H9 (cell line): ENCODE measurements at regions not wholly inside any gene's neighbourhood (a gene's known extent, or its start where the extent isn't known, plus 50 kb on each side); places are given as distances from the start of the nearest gene placed in this dataset.

Source experiments
- DNase-seq: peaks from one replicate; pipeline ENCODE4 v3.0.0-alpha.2; 2017
- H2AFZ ChIP-seq: one replicate; pipeline ENCODE4 v1.6.1; 2013; ENCODE audit warnings: mild to moderate bottlenecking, low read length, control low read depth, moderate library complexity
- H2AK5ac ChIP-seq: 2 replicates; pipeline ENCODE4 v1.6.1; 2013; ENCODE audit warnings: low read length, control low read depth, mixed read lengths; ENCODE audit not compliant: insufficient read length
- H2BK120ac ChIP-seq: one replicate; pipeline ENCODE4 v1.6.1; 2013; ENCODE audit warnings: low read depth, mild to moderate bottlenecking, low read length, control low read depth, inconsistent platforms; ENCODE audit not compliant: poor library complexity, severe bottlenecking
- H2BK12ac ChIP-seq: 2 replicates; pipeline ENCODE4 v1.6.1; 2013; ENCODE audit warnings: low read length, control low read depth, mixed read lengths, low read depth; ENCODE audit not compliant: insufficient read length
- H2BK15ac ChIP-seq: 2 replicates; pipeline ENCODE4 v1.6.1; 2013; ENCODE audit warnings: low read depth, low read length, control low read depth
- H2BK20ac ChIP-seq: one replicate; pipeline ENCODE4 v1.6.1; 2013; ENCODE audit warnings: low read depth, mild to moderate bottlenecking, low read length, control low read depth, inconsistent platforms; ENCODE audit not compliant: poor library complexity, severe bottlenecking
- H2BK5ac ChIP-seq: 2 replicates; pipeline ENCODE4 v1.6.1; 2013; ENCODE audit warnings: low read length, control low read depth, mixed read lengths; ENCODE audit not compliant: insufficient read length
- H3K14ac ChIP-seq: 2 replicates; pipeline ENCODE4 v1.6.1; 2013; ENCODE audit warnings: low read length, control low read depth; ENCODE audit not compliant: insufficient read depth
- H3K18ac ChIP-seq: 2 replicates; pipeline ENCODE4 v1.6.1; 2013; ENCODE audit warnings: low read depth, mild to moderate bottlenecking, mixed read lengths, low read length, control low read depth; ENCODE audit not compliant: insufficient read length
- H3K23ac ChIP-seq: 2 replicates; pipeline ENCODE4 v1.6.1; 2013; ENCODE audit warnings: low read length, control low read depth, mixed read lengths, low read depth; ENCODE audit not compliant: insufficient read length
- H3K23me2 ChIP-seq: 2 replicates; pipeline ENCODE4 v1.6.1; 2013; ENCODE audit warnings: low read depth, mild to moderate bottlenecking, mixed read lengths, low read length, control low read depth; ENCODE audit not compliant: insufficient read length, poor library complexity, severe bottlenecking
- H3K27ac ChIP-seq: 2 replicates; pipeline ENCODE4 v1.5.1; 2013; ENCODE audit warnings: low read length, control low read depth, mixed read lengths, low read depth; ENCODE audit not compliant: insufficient read length
- H3K27me3 ChIP-seq: 2 replicates; pipeline ENCODE4 v1.6.1; 2013; ENCODE audit warnings: low read length, control low read depth, inconsistent platforms; ENCODE audit not compliant: insufficient read depth
- H3K4ac ChIP-seq: 2 replicates; pipeline ENCODE4 v1.6.1; 2013; ENCODE audit warnings: low read depth, mild to moderate bottlenecking, control low read depth, inconsistent platforms, low read length, moderate library complexity
- H3K4me1 ChIP-seq: 2 replicates; pipeline ENCODE4 v1.6.1; 2013; ENCODE audit warnings: low read length, control low read depth, inconsistent platforms; ENCODE audit not compliant: insufficient read depth
- H3K4me2 ChIP-seq: 2 replicates; pipeline ENCODE4 v1.6.1; 2013; ENCODE audit warnings: low read length, control low read depth, mixed read lengths; ENCODE audit not compliant: insufficient read length, insufficient read depth
- H3K56ac ChIP-seq: 2 replicates; pipeline ENCODE4 v1.6.1; 2013; ENCODE audit warnings: low read depth, mild to moderate bottlenecking, mixed read lengths, low read length, control low read depth; ENCODE audit not compliant: insufficient read length
- H3K79me1 ChIP-seq: 2 replicates; pipeline ENCODE4 v1.6.1; 2013; ENCODE audit warnings: low read depth, mild to moderate bottlenecking, moderate library complexity, low read length, control low read depth, inconsistent platforms; ENCODE audit not compliant: insufficient read depth, poor library complexity, severe bottlenecking
- H3K79me2 ChIP-seq: 2 replicates; pipeline ENCODE4 v1.6.1; 2013; ENCODE audit warnings: low read length, control low read depth, inconsistent platforms; ENCODE audit not compliant: insufficient read depth
- H3K9ac ChIP-seq: 2 replicates; pipeline ENCODE4 v1.6.1; 2013; ENCODE audit warnings: low read length, control low read depth, mixed read lengths; ENCODE audit not compliant: insufficient read length; ENCODE audit errors: extremely low read depth
- H3K9me3 ChIP-seq: one replicate; pipeline ENCODE4 v1.6.1; 2013; ENCODE audit warnings: low read depth, low read length, inconsistent platforms; ENCODE audit not compliant: control insufficient read depth
- H3T11ph ChIP-seq: one replicate; pipeline ENCODE4 v1.6.1; 2013; ENCODE audit warnings: mild to moderate bottlenecking, low read length, control low read depth, inconsistent platforms
- H4K20me1 ChIP-seq: one replicate; pipeline ENCODE4 v1.6.1; 2013; ENCODE audit not compliant: control insufficient read depth, insufficient read length, insufficient read depth
- H4K5ac ChIP-seq: 2 replicates; pipeline ENCODE4 v1.6.1; 2013; ENCODE audit warnings: low read depth, mild to moderate bottlenecking, mixed read lengths, low read length, control low read depth; ENCODE audit not compliant: insufficient read length
- H4K8ac ChIP-seq: replicated peaks from 2 replicates; pipeline ENCODE4 v1.6.1; 2013; ENCODE audit warnings: low read length, control low read depth, mixed read lengths, low read depth; ENCODE audit not compliant: insufficient read length
- H4K91ac ChIP-seq: 2 replicates; pipeline ENCODE4 v1.6.1; 2013; ENCODE audit warnings: low read depth, mild to moderate bottlenecking, moderate library complexity, mixed read lengths, low read length, control low read depth; ENCODE audit not compliant: insufficient read length
- H3K27ac Mint-ChIP-seq, 3 experiments: 2 replicates in 2 of 3; 3 replicates in 1 of 3; pipeline ENCODE4 v1.8.0; 2020 to 2021; ENCODE audit warnings: mixed read lengths in 3 of 3, mild to moderate bottlenecking in 1 of 3, moderate library complexity in 1 of 3
- H3K27me3 Mint-ChIP-seq: 2 replicates; pipeline ENCODE4 v1.8.0; 2021; ENCODE audit warnings: low read depth, mild to moderate bottlenecking, moderate library complexity, mixed read lengths
- H3K36me3 Mint-ChIP-seq, 3 experiments: 2 replicates in 2 of 3; 3 replicates in 1 of 3; pipeline ENCODE4 v1.8.0; 2020 to 2021; ENCODE audit warnings: low read depth in 3 of 3, mixed read lengths in 3 of 3; ENCODE audit not compliant: insufficient read depth in 1 of 3
- H3K4me1 Mint-ChIP-seq, 2 experiments: 2 replicates each; pipeline ENCODE4 v1.8.0; 2020; ENCODE audit warnings: mixed read lengths in 2 of 2
- H3K4me3 Mint-ChIP-seq, 2 experiments: 2 replicates in 1 of 2; 3 replicates in 1 of 2; pipeline ENCODE4 v1.8.0; 2020 to 2021; ENCODE audit warnings: mild to moderate bottlenecking in 2 of 2, mixed read lengths in 2 of 2, moderate library complexity in 1 of 2
- H3K9me3 Mint-ChIP-seq, 2 experiments: 2 replicates in 1 of 2; 3 replicates in 1 of 2; pipeline ENCODE4 v1.8.0; 2020; ENCODE audit warnings: mild to moderate bottlenecking in 2 of 2, mixed read lengths in 2 of 2, moderate library complexity in 1 of 2
- WGBS: extraction: QIAGEN DNeasy Blood & Tissue Kit; methylation state at CpG from one replicate; pipeline ENCODE4 v1.1.7; 2013; ENCODE audit warnings: missing lambda C conversion rate, low lambda C conversion rate, mixed read lengths; ENCODE audit not compliant: insufficient read length; ENCODE audit errors: extremely low coverage; 5-methylcytosine and 5-hydroxymethylcytosine counted together
- TF ChIP-seq, protein P1 (sequence below): fragments of 200-600 bp; sonication (generic); conservative IDR thresholded peaks from 3 replicates; pipeline ENCODE4 v1.8.0; 2021; ENCODE audit warnings: antibody characterized with exemption, mild to moderate bottlenecking

DNA sequence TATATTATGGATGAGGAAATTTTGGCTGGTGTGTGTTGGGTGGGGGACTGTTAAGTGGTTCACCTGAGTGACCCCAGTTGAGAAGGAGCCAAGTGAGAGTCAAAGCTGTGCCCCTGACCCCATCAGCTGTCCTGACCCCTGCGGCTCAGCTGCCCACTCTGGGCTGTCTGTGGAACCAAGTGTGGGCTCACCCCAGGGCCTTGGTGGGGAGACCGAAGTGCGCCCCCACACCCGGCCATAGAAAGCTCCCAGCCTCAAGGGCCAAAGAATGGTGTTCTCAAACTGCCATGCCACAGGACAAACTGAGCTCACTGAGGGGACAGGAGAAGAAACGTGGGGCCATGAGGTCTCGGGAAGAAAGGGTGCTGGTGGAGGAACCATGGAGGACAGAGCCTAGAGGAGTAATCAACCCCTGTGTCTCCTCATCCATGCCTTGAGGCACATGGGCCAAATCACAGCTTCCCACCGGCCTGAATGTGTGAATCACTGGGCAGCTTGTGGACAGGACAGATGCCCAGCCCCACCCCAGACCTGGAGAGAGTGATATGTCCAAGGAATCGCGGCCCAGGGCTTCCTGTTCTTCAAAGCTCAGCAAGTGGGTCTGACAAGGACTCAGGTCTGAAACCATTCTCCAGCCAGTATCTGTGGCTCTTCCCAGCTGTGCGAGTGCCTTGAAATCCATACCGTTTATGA is 86.2 kb upstream of the CACUL1 start:
- no peak overlapping the region for H3K23ac ChIP-seq
- no peaks in the 10 kb centered on the region for H4K20me1 ChIP-seq
- H3K9me3 ChIP-seq = no peaks in the 10 kb centered on the region
- TF ChIP-seq, protein P1, sequence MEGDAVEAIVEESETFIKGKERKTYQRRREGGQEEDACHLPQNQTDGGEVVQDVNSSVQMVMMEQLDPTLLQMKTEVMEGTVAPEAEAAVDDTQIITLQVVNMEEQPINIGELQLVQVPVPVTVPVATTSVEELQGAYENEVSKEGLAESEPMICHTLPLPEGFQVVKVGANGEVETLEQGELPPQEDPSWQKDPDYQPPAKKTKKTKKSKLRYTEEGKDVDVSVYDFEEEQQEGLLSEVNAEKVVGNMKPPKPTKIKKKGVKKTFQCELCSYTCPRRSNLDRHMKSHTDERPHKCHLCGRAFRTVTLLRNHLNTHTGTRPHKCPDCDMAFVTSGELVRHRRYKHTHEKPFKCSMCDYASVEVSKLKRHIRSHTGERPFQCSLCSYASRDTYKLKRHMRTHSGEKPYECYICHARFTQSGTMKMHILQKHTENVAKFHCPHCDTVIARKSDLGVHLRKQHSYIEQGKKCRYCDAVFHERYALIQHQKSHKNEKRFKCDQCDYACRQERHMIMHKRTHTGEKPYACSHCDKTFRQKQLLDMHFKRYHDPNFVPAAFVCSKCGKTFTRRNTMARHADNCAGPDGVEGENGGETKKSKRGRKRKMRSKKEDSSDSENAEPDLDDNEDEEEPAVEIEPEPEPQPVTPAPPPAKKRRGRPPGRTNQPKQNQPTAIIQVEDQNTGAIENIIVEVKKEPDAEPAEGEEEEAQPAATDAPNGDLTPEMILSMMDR = no peak
- Mint-ChIP-seq H3K27me3 (peaks cover 2% of the 10 kb centered on the region), H3K27ac (no peak overlapping the region), H3K9me3 (no peaks in the 10 kb centered on the region), H3K36me3 (no peaks in the 10 kb centered on the region), H3K4me1 (peaks cover 17 to 19% of the 10 kb centered on the region in 2 experiments), H3K4me3 (no peak overlapping the region)
- no peak overlapping the region for H2AK5ac ChIP-seq
- H2BK20ac ChIP-seq = no peak overlapping the region
- no peak for DNase-seq
- no peaks in the 10 kb centered on the region for H3K79me2 ChIP-seq
- H3K56ac ChIP-seq = no peak overlapping the region
- H3K27me3 ChIP-seq = no peaks in the 10 kb centered on the region
- H3K18ac ChIP-seq = no peak overlapping the region
- no peak overlapping the region for H3K4me2 ChIP-seq
- no peaks in the 10 kb centered on the region for H3K4me1 ChIP-seq
- no peaks in the 10 kb centered on the region for H3K79me1 ChIP-seq
- no peak overlapping the region for H2BK5ac ChIP-seq
- H3K14ac ChIP-seq = no peak overlapping the region
- no peak overlapping the region for H4K5ac ChIP-seq
- H4K91ac ChIP-seq = no peak overlapping the region
- no peak overlapping the region for H3K4ac ChIP-seq
- no peak overlapping the region for H4K8ac ChIP-seq
- H2BK120ac ChIP-seq = no peak overlapping the region
- no peak overlapping the region for H3K9ac ChIP-seq
- no peak overlapping the region for H3K27ac ChIP-seq
- no peak overlapping the region for H2BK15ac ChIP-seq
- no CpG with 5 or more reads among the region's 11 CpGs for WGBS
- H2AFZ ChIP-seq = no peak overlapping the region
- H3K23me2 ChIP-seq = no peaks in the 10 kb centered on the region
- H2BK12ac ChIP-seq = no peak overlapping the region
- H3T11ph ChIP-seq = no peak overlapping the region
